NB4 (cell line): ENCODE measurements at regions not wholly inside any gene's neighbourhood (a gene's known extent, or its start where the extent isn't known, plus 50 kb on each side); places are given as distances from the start of the nearest gene placed in this dataset.

Source experiments
- CTCF ChIP-seq: IDR thresholded peaks from one replicate; pipeline ENCODE4 v1.5.1; 2012; ENCODE audit warnings: low read depth, low read length
- MYC ChIP-seq: IDR thresholded peaks from 2 replicates; pipeline ENCODE4 v1.6.1; 2011; ENCODE audit warnings: low read depth, low read length
- POLR2A ChIP-seq: IDR thresholded peaks from 2 replicates; pipeline ENCODE4 v1.6.1; 2011; ENCODE audit warnings: mild to moderate bottlenecking; ENCODE audit not compliant: insufficient read length; ENCODE audit errors: extremely low read depth

GRCh38 chr16:48947371-48947713 lies 334.3 kb downstream of the CBLN1 start:
- TF ChIP-seq CTCF: no peak
- no peak for TF ChIP-seq MYC
- no peak for TF ChIP-seq POLR2A
